ENCODE measurements at regions not wholly inside any gene's neighbourhood (a gene's known extent, or its start where the extent isn't known, plus 50 kb on each side); places are given as distances from the start of the nearest gene placed in this dataset.

DNA sequence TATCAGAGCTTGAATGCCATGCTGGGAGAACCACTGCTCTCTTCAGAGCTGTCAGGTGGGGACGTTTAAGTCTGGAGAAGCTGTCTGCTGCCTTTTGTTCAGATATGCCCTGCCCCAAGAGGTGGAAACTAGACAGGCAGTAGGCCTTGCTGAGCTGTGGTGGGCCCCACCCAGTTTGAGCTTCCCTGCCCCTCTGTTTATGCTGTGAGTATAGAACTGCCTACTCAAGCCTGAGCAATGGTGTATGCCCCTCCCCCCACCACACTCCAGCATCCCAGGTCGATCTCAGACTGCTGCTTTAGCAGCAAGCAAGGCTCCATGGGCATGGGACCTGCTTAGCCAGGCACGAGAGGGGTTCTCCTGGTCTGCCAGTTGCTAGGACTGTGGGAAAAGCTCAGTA is 362.3 kb downstream of the FAM170A start:
- Histone ChIP-seq H3K4me2 (replicated peaks; ENCODE audit: extremely low read depth, low read length, poor library complexity, severe bottlenecking) (no peak overlapping the region), H3K27ac (ENCODE audit: low read depth in 1 of 2, low read length in 2 of 2) (no peak overlapping the region), H3K27me3 (ENCODE audit: control insufficient read depth in 2 of 2, insufficient read depth in 2 of 2, low read length in 2 of 2) (no peaks in the 10 kb centered on the region), H3K9me3 (replicated peaks in 1 of 2; ENCODE audit: control insufficient read depth in 1 of 2, insufficient read depth in 1 of 2, low read length in 2 of 2) (peaks cover 11 to 15% of the 10 kb centered on the region in 2 donors), H2AFZ (ENCODE audit: insufficient read depth, low read depth, low read length, poor library complexity, severe bottlenecking) (no peak overlapping the region), H3K9ac (ENCODE audit: insufficient read depth, low read length, poor library complexity, severe bottlenecking) (no peak overlapping the region), H3K4me3 (replicated peaks in 1 of 3; ENCODE audit: low read depth in 2 of 3, low read length in 3 of 3) (no peak overlapping the region), H4K20me1 (ENCODE audit: insufficient read depth, low read length) (no peaks in the 10 kb centered on the region), H3K36me3 (replicated peaks in 1 of 2; ENCODE audit: control insufficient read depth in 1 of 2, insufficient read depth in 2 of 2, low read length in 2 of 2) (no peaks in the 10 kb centered on the region), H3K4me1 (ENCODE audit: control insufficient read depth in 1 of 2, insufficient read depth in 2 of 2, low read length in 2 of 2) (no peaks in the 10 kb centered on the region), H3K79me2 (ENCODE audit: insufficient read depth, low read length) (no peaks in the 10 kb centered on the region)
- H3K9me3 Mint-ChIP-seq, result peaks cover 8 to 25% (median 16%) of the 10 kb centered on the region in 7 donors
- intact Hi-C loops (cut with micrococcal nuclease), result no loop called here
- no peaks in the 10 kb centered on the region for H3K36me3 Mint-ChIP-seq
- WGBS (ENCODE audit: insufficient coverage), result 100% methylated on average over 2 of the region's 3 CpGs
- H3K27ac Mint-ChIP-seq, result no peak overlapping the region
- peaks cover 0 to 2% (median 1%) of the 10 kb centered on the region in 3 donors for H3K27me3 Mint-ChIP-seq (ENCODE audit: low read depth in 3 of 3)
- TF ChIP-seq, protein P1, sequence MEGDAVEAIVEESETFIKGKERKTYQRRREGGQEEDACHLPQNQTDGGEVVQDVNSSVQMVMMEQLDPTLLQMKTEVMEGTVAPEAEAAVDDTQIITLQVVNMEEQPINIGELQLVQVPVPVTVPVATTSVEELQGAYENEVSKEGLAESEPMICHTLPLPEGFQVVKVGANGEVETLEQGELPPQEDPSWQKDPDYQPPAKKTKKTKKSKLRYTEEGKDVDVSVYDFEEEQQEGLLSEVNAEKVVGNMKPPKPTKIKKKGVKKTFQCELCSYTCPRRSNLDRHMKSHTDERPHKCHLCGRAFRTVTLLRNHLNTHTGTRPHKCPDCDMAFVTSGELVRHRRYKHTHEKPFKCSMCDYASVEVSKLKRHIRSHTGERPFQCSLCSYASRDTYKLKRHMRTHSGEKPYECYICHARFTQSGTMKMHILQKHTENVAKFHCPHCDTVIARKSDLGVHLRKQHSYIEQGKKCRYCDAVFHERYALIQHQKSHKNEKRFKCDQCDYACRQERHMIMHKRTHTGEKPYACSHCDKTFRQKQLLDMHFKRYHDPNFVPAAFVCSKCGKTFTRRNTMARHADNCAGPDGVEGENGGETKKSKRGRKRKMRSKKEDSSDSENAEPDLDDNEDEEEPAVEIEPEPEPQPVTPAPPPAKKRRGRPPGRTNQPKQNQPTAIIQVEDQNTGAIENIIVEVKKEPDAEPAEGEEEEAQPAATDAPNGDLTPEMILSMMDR (IDR thresholded peaks at IDR 0.05), result no peak
- no peak for DNase-seq
- H3K4me3 Mint-ChIP-seq, result no peak overlapping the region
- H3K4me1 Mint-ChIP-seq, result no peaks in the 10 kb centered on the region

DNA sequence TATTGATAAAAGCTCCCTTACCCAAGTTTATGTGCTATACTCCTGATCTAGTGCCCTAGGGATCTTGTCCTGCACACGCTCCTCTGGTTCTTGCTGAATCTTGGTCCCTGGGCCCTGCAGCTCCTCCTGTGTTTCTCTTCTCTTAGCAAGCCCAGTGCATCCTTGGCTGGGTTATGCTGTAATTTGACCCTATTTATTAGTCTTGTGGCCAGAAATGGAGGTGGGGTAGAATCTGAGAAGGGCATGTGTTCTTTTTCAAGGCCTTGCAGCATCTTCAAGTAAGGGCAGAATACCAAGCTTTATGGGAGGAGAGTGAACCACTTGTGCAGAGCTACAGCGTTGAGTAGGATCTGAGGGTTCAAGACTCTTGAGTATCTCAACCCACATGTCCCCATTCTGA is 366.8 kb downstream of the FAM170A start:
- WGBS (ENCODE audit: insufficient coverage), result 95% methylated on average over 2 of the region's 2 CpGs
- H3K27ac ChIP-seq (ENCODE audit: low read depth in 1 of 2, low read length in 2 of 2), result no peak overlapping the region
- no peak overlapping the region for H3K9ac ChIP-seq (ENCODE audit: insufficient read depth, low read length, poor library complexity, severe bottlenecking)
- TF ChIP-seq, protein P1 (IDR thresholded peaks at IDR 0.05), result no peak
- Mint-ChIP-seq H3K9me3 (peaks cover 0 to 5% (median 1%) of the 10 kb centered on the region in 7 donors), H3K4me3 (no peak overlapping the region), H3K4me1 (no peaks in the 10 kb centered on the region), H3K27ac (no peak overlapping the region), H3K36me3 (no peaks in the 10 kb centered on the region), H3K27me3 (ENCODE audit: low read depth in 3 of 3) (peaks cover 0 to 1% (median 0%) of the 10 kb centered on the region in 3 donors)
- no peak for DNase-seq
- no peak overlapping the region for H2AFZ ChIP-seq (ENCODE audit: insufficient read depth, low read depth, low read length, poor library complexity, severe bottlenecking)
- no peaks in the 10 kb centered on the region for H3K79me2 ChIP-seq (ENCODE audit: insufficient read depth, low read length)
- H3K27me3 ChIP-seq (ENCODE audit: control insufficient read depth in 2 of 2, insufficient read depth in 2 of 2, low read length in 2 of 2), result no peaks in the 10 kb centered on the region
- H3K9me3 ChIP-seq (replicated peaks in 1 of 2; ENCODE audit: control insufficient read depth in 1 of 2, insufficient read depth in 1 of 2, low read length in 2 of 2), result peaks cover 0 to 5% of the 10 kb centered on the region in 2 donors
- no peaks in the 10 kb centered on the region for H3K4me1 ChIP-seq (ENCODE audit: control insufficient read depth in 1 of 2, insufficient read depth in 2 of 2, low read length in 2 of 2)
- intact Hi-C loops (cut with micrococcal nuclease), result no loop called here
- no peak overlapping the region for H3K4me2 ChIP-seq (replicated peaks; ENCODE audit: extremely low read depth, low read length, poor library complexity, severe bottlenecking)
- no peak overlapping the region for H3K4me3 ChIP-seq (replicated peaks in 1 of 3; ENCODE audit: low read depth in 2 of 3, low read length in 3 of 3)
- no peaks in the 10 kb centered on the region for H3K36me3 ChIP-seq (replicated peaks in 1 of 2; ENCODE audit: control insufficient read depth in 1 of 2, insufficient read depth in 2 of 2, low read length in 2 of 2)
- no peaks in the 10 kb centered on the region for H4K20me1 ChIP-seq (ENCODE audit: insufficient read depth, low read length)
